AG04450 (cell line): ENCODE measurements at regions not wholly inside any gene's neighbourhood (a gene's known extent, or its start where the extent isn't known, plus 50 kb on each side); places are given as distances from the start of the nearest gene placed in this dataset.

Experiments
- CTCF ChIA-PET: fragments of 300-600, 350-600 bp; formaldehyde crosslinking; extraction: SDS; loops from one replicate; lab custom pipeline; 2022; ENCODE audit warnings: antibody characterized with exemption, inconsistent platforms; lab: Charles Lee
- POLR2A ChIA-PET: fragments of 350-600 bp; formaldehyde crosslinking; extraction: SDS; loops from one replicate; lab custom pipeline; 2021; ENCODE audit warnings: antibody characterized with exemption, inconsistent platforms; lab: Yijun Ruan, JAX
- DNase-seq: peaks from one replicate; pipeline ENCODE4 v3.0.0-alpha.2; 2011; ENCODE audit warnings: low read depth, low spot score
- H3K27ac ChIP-seq: one replicate; pipeline ENCODE4 v1.5.1; 2012; ENCODE audit warnings: low read depth, low read length, control low read depth
- H3K27me3 ChIP-seq: one replicate; pipeline ENCODE4 v1.6.0; 2012; ENCODE audit warnings: low read length; ENCODE audit not compliant: control insufficient read depth, insufficient read depth
- H3K4me3 ChIP-seq: 2 replicates; pipeline ENCODE4 v1.5.1; 2011; ENCODE audit warnings: mild to moderate bottlenecking, low read depth, low read length, control low read depth
- H3K9me3 ChIP-seq: 2 replicates; pipeline ENCODE4 v1.5.1; 2012; ENCODE audit warnings: low read length; ENCODE audit not compliant: control insufficient read depth, insufficient read depth
- TF ChIP-seq, protein P1 (sequence below): IDR thresholded peaks from 2 replicates; pipeline ENCODE4 v1.5.1; 2011; ENCODE audit warnings: low read depth, low read length, control low read depth, inconsistent platforms

- peaks cover 7% of the 10 kb centered on the region for H3K27me3 ChIP-seq
- no peak for DNase-seq
- no peak overlapping the region for H3K4me3 ChIP-seq
- ChIA-PET POLR2A (no interaction called here), CTCF (no interaction called here)
- H3K27ac ChIP-seq, result no peak overlapping the region
- no peaks in the 10 kb centered on the region; the same call in 1 of the 2 replicates for H3K9me3 ChIP-seq
- TF ChIP-seq, protein P1, sequence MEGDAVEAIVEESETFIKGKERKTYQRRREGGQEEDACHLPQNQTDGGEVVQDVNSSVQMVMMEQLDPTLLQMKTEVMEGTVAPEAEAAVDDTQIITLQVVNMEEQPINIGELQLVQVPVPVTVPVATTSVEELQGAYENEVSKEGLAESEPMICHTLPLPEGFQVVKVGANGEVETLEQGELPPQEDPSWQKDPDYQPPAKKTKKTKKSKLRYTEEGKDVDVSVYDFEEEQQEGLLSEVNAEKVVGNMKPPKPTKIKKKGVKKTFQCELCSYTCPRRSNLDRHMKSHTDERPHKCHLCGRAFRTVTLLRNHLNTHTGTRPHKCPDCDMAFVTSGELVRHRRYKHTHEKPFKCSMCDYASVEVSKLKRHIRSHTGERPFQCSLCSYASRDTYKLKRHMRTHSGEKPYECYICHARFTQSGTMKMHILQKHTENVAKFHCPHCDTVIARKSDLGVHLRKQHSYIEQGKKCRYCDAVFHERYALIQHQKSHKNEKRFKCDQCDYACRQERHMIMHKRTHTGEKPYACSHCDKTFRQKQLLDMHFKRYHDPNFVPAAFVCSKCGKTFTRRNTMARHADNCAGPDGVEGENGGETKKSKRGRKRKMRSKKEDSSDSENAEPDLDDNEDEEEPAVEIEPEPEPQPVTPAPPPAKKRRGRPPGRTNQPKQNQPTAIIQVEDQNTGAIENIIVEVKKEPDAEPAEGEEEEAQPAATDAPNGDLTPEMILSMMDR, result no peak
These were observed 71.6 kb downstream of the EPHB3 start for GRCh38 chr3:184633237-184633579.

GRCh38 chr3:184632551-184633236 is 71.1 kb downstream of the EPHB3 start:
- peaks cover 5% of the 10 kb centered on the region for H3K27me3 ChIP-seq
- TF ChIP-seq, protein P1, result no peak
- H3K4me3 ChIP-seq, result no peak overlapping the region
- ChIA-PET CTCF (interaction anchor here (0.8 kb wide), 1 partner anchor 72 kb away, joined by 4 read pairs; no protein-coding TSS in a partner anchor), POLR2A (interaction anchor here (0.5 kb wide), 1 partner anchor 25 kb away, joined by 3 read pairs; no protein-coding TSS in a partner anchor)
- H3K9me3 ChIP-seq, result no peaks in the 10 kb centered on the region
- no peak overlapping the region for H3K27ac ChIP-seq
- no peak for DNase-seq
